ENCODE measurements at regions not wholly inside any gene's neighbourhood (a gene's known extent, or its start where the extent isn't known, plus 50 kb on each side); places are given as distances from the start of the nearest gene placed in this dataset.

DNA sequence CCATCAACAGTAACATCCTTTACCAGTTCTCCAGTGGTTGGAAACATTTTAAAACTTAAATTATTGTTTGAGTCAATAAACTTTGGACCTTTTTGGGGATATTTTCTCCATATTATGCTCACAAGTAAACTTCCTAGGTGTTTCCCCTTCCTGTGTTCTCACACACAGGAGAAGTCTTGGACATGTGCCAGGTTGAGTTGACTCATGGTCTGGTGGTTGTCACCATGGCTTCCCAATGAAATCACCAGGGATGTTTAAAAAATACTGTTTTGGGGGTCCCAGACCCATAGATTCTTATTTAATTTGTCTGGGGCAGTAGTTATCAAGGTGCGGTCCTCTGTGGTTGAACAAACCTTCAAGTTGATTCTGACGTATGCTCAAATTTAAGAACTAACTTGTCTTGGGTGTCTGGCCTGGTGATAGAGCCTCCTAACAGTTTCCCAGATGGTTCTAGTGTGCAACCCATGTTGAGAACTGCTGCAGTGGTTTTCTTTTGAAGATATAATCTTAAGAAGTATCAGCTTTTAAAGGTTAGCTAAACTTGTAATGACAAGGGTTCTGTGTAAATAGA, 291.8 kb downstream of the EDEM1 start:
- no peak overlapping the region for H3K27ac ChIP-seq (ENCODE audit: low read length)
- H3K4me1 ChIP-seq (ENCODE audit: control insufficient read depth in 1 of 2, insufficient read depth in 2 of 2, low read length in 2 of 2) = no peaks in the 10 kb centered on the region
- no peaks in the 10 kb centered on the region for H3K27me3 ChIP-seq (ENCODE audit: low read depth, low read length)
- no peaks in the 10 kb centered on the region for H3K36me3 ChIP-seq (ENCODE audit: control insufficient read depth in 1 of 2, insufficient read depth in 2 of 2, low read length in 2 of 2)
- H3K4me3 ChIP-seq (ENCODE audit: low read depth in 1 of 2, low read length in 2 of 2) = no peak overlapping the region
- H3K9me3 ChIP-seq (ENCODE audit: control insufficient read depth in 1 of 2, low read length in 2 of 2) = no peaks in the 10 kb centered on the region

DNA sequence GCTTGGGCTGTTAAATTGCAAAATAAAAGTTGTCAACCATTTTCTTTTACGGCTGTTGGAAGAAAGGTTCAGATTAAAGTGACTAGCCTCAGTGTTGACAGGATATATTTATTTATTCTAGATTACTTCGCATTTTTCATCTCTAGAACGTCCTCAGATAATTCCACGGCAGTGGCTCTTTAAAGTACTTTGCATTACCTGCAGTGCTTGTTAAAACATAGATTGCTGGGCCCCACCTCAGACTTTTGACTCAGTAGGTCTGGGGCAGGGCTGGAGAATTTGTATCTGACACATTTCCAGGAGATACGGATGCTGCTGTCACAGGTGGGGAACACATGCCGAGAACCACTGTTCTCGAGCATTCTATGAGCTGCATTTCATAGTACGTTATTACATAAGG, 292.7 kb downstream of the EDEM1 start:
- H3K4me1 ChIP-seq (ENCODE audit: control insufficient read depth in 1 of 2, insufficient read depth in 2 of 2, low read length in 2 of 2) = no peaks in the 10 kb centered on the region
- H3K36me3 ChIP-seq (ENCODE audit: control insufficient read depth in 1 of 2, insufficient read depth in 2 of 2, low read length in 2 of 2) = no peaks in the 10 kb centered on the region
- no peak overlapping the region for H3K27ac ChIP-seq (ENCODE audit: low read length)
- no peaks in the 10 kb centered on the region for H3K27me3 ChIP-seq (ENCODE audit: low read depth, low read length)
- H3K4me3 ChIP-seq (ENCODE audit: low read depth in 1 of 2, low read length in 2 of 2) = no peak overlapping the region
- no peaks in the 10 kb centered on the region for H3K9me3 ChIP-seq (ENCODE audit: control insufficient read depth in 1 of 2, low read length in 2 of 2)

DNA sequence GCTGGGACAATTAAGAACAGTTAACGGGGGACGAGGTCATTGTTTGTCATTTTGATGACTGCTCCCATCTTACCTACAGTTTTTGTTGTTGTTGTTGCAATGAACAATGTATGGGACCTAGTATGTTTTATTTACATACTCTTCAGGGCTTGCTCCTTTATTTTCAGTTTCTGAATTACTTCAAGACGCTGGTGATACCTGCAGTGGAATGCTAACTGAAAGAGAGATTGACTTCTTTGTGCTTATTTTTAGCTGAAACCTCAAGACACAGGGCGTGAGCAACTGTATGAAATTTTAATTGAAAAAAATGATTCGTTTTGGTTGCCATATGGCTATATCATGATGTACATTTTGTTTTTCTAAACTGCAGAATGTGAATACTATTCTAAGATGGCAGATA, 297.9 kb downstream of the EDEM1 start:
- no peaks in the 10 kb centered on the region for H3K9me3 ChIP-seq (ENCODE audit: control insufficient read depth in 1 of 2, low read length in 2 of 2)

DNA sequence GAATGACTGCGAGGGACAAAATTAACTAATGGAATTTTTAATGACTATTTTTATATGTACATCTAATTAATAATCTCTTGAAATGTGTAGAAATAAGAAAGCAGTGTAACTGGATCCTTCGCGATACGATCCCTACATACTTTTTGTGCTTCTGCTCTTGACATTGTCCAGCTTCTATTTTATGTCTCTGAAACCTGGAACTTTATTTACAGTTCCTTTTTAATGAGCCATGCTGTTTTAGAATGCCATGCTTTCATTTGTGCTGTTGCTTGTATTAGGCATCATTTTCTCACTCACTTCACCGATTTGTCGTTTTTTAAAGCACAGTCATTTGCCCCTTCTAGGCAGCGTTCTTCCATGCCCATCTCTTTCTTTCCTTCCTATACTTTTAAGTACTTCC, 301.3 kb downstream of the EDEM1 start:
- Histone ChIP-seq H3K27ac (ENCODE audit: low read length) (no peak overlapping the region), H3K36me3 (ENCODE audit: control insufficient read depth in 1 of 2, insufficient read depth in 2 of 2, low read length in 2 of 2) (no peaks in the 10 kb centered on the region), H3K27me3 (ENCODE audit: low read depth, low read length) (no peaks in the 10 kb centered on the region), H3K4me3 (ENCODE audit: low read depth in 1 of 2, low read length in 2 of 2) (no peak overlapping the region), H3K9me3 (ENCODE audit: control insufficient read depth in 1 of 2, low read length in 2 of 2) (no peaks in the 10 kb centered on the region), H3K4me1 (ENCODE audit: control insufficient read depth in 1 of 2, insufficient read depth in 2 of 2, low read length in 2 of 2) (no peaks in the 10 kb centered on the region)

More for the DNA sequence above, 297.9 kb downstream of the EDEM1 start:
- no peak overlapping the region for H3K4me3 ChIP-seq (ENCODE audit: low read depth in 1 of 2, low read length in 2 of 2)
- no peak overlapping the region for H3K27ac ChIP-seq (ENCODE audit: low read length)
- H3K4me1 ChIP-seq (ENCODE audit: control insufficient read depth in 1 of 2, insufficient read depth in 2 of 2, low read length in 2 of 2) = no peaks in the 10 kb centered on the region
- no peaks in the 10 kb centered on the region for H3K36me3 ChIP-seq (ENCODE audit: control insufficient read depth in 1 of 2, insufficient read depth in 2 of 2, low read length in 2 of 2)
- H3K27me3 ChIP-seq (ENCODE audit: low read depth, low read length) = no peaks in the 10 kb centered on the region

DNA sequence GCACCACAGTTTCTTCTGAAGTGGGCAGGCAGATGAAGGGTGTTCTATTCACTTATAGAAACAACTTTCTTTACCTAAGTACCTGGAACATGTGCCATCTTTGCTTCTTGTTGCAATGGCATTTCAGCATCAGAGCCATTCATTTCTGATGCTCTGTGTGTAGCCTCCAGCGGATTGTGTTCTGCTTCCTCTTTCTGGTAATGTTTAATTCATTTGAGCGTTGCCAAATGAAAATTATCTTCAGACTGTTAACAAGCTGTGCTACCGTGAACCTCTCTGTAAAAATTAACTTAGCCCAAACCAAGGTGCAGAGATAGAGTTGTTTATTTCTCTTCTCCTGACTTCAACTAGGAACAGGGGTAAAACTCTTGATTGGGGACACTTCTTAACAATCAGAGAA, 302.0 kb downstream of the EDEM1 start:
- H3K36me3 ChIP-seq (ENCODE audit: control insufficient read depth in 1 of 2, insufficient read depth in 2 of 2, low read length in 2 of 2) = no peaks in the 10 kb centered on the region
- H3K9me3 ChIP-seq (ENCODE audit: control insufficient read depth in 1 of 2, low read length in 2 of 2) = no peaks in the 10 kb centered on the region
- no peak overlapping the region for H3K4me3 ChIP-seq (ENCODE audit: low read depth in 1 of 2, low read length in 2 of 2)
- no peak overlapping the region for H3K27ac ChIP-seq (ENCODE audit: low read length)
- H3K27me3 ChIP-seq (ENCODE audit: low read depth, low read length) = no peaks in the 10 kb centered on the region
- no peaks in the 10 kb centered on the region for H3K4me1 ChIP-seq (ENCODE audit: control insufficient read depth in 1 of 2, insufficient read depth in 2 of 2, low read length in 2 of 2)

DNA sequence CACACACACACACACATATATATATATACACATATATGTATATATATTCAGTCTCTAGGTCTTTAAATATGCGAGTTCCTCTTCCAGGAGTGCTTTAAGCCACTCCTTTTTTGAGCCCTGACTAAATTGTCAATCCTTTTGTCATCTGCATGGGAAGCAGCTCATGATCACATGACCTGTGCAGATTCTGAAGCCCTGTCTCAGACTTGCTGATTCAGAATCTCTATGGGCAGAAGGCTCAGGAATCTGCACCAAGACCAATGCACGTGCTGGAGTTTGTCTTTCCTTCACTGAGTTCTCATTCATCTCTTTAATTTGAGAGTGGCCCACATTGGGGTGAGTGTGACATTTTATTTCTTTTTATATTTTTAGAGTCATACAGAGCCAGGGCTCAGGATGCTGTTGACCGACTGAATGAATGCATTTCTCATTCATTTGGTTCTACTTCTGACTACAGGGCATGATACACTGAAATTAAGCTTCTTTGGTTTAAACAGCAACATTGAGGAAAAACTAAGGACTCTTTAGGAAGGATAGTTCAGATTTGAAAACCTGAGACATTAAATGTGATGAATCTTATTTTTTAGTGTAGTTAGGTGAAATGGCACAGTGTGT, 307.5 kb downstream of the EDEM1 start:
- no peaks in the 10 kb centered on the region for H3K36me3 ChIP-seq (ENCODE audit: control insufficient read depth in 1 of 2, insufficient read depth in 2 of 2, low read length in 2 of 2)
- no peak overlapping the region for H3K4me3 ChIP-seq (ENCODE audit: low read depth in 1 of 2, low read length in 2 of 2)
- H3K4me1 ChIP-seq (ENCODE audit: control insufficient read depth in 1 of 2, insufficient read depth in 2 of 2, low read length in 2 of 2) = no peaks in the 10 kb centered on the region
- H3K27me3 ChIP-seq (ENCODE audit: low read depth, low read length) = no peaks in the 10 kb centered on the region
- H3K27ac ChIP-seq (ENCODE audit: low read length) = no peak overlapping the region
- no peaks in the 10 kb centered on the region for H3K9me3 ChIP-seq (ENCODE audit: control insufficient read depth in 1 of 2, low read length in 2 of 2)

DNA sequence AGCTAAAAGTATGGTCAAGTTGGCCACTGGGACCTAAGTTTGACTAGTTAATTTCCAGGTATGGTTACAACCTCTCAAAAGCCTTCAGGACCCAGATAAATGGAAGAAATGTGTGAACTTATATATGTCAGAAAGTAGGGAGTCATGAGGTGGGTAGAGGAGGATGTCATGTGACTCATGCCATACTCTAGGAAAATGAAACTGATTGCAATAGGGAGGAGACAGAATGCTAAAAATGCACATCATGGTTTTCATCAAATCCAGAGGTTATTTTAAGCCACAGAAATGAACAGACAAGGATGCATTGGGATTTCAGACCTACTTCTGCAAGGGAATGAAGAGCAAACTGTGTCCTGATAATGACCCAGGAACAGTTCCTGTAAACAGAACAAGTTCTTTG, 310.0 kb downstream of the EDEM1 start:
- Histone ChIP-seq H3K27ac (ENCODE audit: low read length) (no peak overlapping the region), H3K36me3 (ENCODE audit: control insufficient read depth in 1 of 2, insufficient read depth in 2 of 2, low read length in 2 of 2) (no peaks in the 10 kb centered on the region), H3K9me3 (ENCODE audit: control insufficient read depth in 1 of 2, low read length in 2 of 2) (no peaks in the 10 kb centered on the region), H3K4me3 (ENCODE audit: low read depth in 1 of 2, low read length in 2 of 2) (no peak overlapping the region), H3K4me1 (ENCODE audit: control insufficient read depth in 1 of 2, insufficient read depth in 2 of 2, low read length in 2 of 2) (no peaks in the 10 kb centered on the region), H3K27me3 (ENCODE audit: low read depth, low read length) (no peaks in the 10 kb centered on the region)

DNA sequence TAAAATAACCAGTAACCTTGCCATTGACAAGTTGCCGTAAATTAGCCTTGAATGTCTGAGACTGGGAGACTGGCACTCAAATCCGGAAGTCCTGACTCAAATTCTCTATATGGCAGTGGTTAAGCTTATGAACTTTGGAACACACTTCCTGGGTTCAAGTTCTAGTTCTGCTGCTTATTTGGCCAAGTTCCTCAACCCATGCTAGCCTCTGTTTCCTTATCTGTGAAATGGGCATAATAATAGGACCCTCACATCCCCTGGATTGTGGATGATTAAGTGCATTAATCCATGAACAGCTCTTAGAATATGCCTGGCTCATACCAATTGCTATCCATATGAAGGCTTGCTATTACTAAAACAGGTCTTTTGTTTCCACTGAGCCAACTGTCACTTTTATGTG, 311.5 kb downstream of the EDEM1 start:
- Histone ChIP-seq H3K27me3 (ENCODE audit: low read depth, low read length) (no peaks in the 10 kb centered on the region), H3K36me3 (ENCODE audit: control insufficient read depth in 1 of 2, insufficient read depth in 2 of 2, low read length in 2 of 2) (no peaks in the 10 kb centered on the region), H3K27ac (ENCODE audit: low read length) (no peak overlapping the region), H3K4me1 (ENCODE audit: control insufficient read depth in 1 of 2, insufficient read depth in 2 of 2, low read length in 2 of 2) (no peaks in the 10 kb centered on the region), H3K9me3 (ENCODE audit: control insufficient read depth in 1 of 2, low read length in 2 of 2) (no peaks in the 10 kb centered on the region), H3K4me3 (ENCODE audit: low read depth in 1 of 2, low read length in 2 of 2) (no peak overlapping the region)

DNA sequence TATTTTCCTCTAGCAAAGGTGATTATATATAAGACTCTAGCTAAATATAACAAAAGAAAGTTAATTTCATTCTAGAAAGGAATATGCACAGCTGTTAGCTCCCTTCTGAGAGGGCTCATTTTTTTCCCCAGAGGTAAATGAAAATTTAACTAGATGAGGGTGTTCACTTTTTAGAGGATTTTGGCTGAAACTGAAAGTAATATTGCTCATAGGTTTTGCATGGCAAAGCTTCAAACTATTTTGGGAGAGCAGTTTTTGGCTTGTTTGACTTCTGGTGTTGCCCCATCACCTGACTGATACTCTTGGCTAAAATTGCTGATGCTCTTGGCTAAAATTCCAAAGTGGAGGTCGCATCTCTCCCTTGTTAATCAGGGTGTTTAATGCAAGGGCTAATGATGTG, 311.9 kb downstream of the EDEM1 start:
- no peaks in the 10 kb centered on the region for H3K27me3 ChIP-seq (ENCODE audit: low read depth, low read length)
- no peaks in the 10 kb centered on the region for H3K4me1 ChIP-seq (ENCODE audit: control insufficient read depth in 1 of 2, insufficient read depth in 2 of 2, low read length in 2 of 2)
- H3K36me3 ChIP-seq (ENCODE audit: control insufficient read depth in 1 of 2, insufficient read depth in 2 of 2, low read length in 2 of 2) = no peaks in the 10 kb centered on the region
- no peak overlapping the region for H3K27ac ChIP-seq (ENCODE audit: low read length)
- H3K9me3 ChIP-seq (ENCODE audit: control insufficient read depth in 1 of 2, low read length in 2 of 2) = no peaks in the 10 kb centered on the region
- no peak overlapping the region for H3K4me3 ChIP-seq (ENCODE audit: low read depth in 1 of 2, low read length in 2 of 2)

DNA sequence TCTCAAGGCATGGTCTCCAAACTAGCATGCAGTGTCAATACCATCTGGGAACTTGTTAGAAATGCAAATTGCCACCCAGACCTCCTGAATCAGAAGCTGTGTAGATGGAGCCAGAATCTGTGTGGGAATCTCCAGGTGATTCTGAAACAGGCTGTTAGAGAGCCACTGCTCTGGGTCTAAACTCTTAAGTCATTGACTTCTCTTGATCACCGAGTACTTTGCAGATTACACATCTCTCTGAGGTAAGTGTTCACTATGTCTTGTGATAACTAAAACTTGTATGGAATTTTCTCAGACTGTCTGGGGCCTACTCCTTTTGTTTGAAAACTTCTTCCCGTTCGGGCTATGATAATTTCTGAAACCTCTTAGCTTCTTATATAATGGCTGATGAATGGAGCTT, 315.6 kb downstream of the EDEM1 start:
- Histone ChIP-seq H3K4me1 (ENCODE audit: control insufficient read depth in 1 of 2, insufficient read depth in 2 of 2, low read length in 2 of 2) (no peaks in the 10 kb centered on the region), H3K27me3 (ENCODE audit: low read depth, low read length) (no peaks in the 10 kb centered on the region), H3K4me3 (ENCODE audit: low read depth in 1 of 2, low read length in 2 of 2) (no peak overlapping the region), H3K27ac (ENCODE audit: low read length) (no peak overlapping the region), H3K36me3 (ENCODE audit: control insufficient read depth in 1 of 2, insufficient read depth in 2 of 2, low read length in 2 of 2) (no peaks in the 10 kb centered on the region), H3K9me3 (ENCODE audit: control insufficient read depth in 1 of 2, low read length in 2 of 2) (no peaks in the 10 kb centered on the region)

DNA sequence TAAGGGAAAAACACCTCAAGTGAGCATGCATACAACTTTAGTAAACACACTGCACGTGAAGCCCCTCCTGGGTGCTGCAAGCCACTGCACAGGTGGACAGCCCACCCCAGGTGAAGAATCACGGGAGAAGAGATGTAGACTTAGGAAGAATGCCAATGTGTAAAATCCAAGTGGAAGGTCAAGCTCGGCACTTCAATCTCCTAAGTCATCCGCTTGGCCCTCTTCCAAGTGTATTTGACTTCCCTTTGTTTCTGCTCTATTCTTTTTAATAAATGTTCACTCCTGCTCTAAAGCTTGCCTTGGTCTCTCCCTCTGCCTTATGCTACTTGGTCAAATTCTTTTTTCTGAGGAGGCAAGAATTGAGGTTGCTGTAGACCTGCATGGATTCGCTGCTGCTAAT, 316.6 kb downstream of the EDEM1 start:
- Histone ChIP-seq H3K27me3 (ENCODE audit: low read depth, low read length) (no peaks in the 10 kb centered on the region), H3K36me3 (ENCODE audit: control insufficient read depth in 1 of 2, insufficient read depth in 2 of 2, low read length in 2 of 2) (no peaks in the 10 kb centered on the region), H3K4me3 (ENCODE audit: low read depth in 1 of 2, low read length in 2 of 2) (no peak overlapping the region), H3K9me3 (ENCODE audit: control insufficient read depth in 1 of 2, low read length in 2 of 2) (peaks cover 4 to 5% of the 10 kb centered on the region in 2 donors), H3K4me1 (ENCODE audit: control insufficient read depth in 1 of 2, insufficient read depth in 2 of 2, low read length in 2 of 2) (no peaks in the 10 kb centered on the region), H3K27ac (ENCODE audit: low read length) (no peak overlapping the region)

DNA sequence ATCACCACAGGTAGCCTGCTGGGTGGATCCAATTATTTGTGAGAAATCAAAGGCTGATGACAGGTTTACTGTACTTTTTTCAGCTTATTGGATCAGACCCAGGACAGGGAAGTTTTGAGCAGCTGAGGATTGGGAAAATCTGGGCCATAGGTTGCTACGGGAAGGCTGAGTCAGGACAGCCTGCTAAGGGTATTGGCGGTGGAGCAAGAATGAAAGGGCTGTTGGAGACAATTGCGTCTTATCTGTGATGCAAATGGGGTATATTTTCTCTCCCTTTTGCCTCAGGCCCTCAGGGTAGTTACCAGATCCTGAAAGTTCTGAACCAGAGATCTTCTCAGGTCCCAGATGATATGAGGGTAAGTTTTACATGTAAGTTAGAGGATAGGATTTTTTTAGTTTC, 317.7 kb downstream of the EDEM1 start:
- Histone ChIP-seq H3K36me3 (ENCODE audit: control insufficient read depth in 1 of 2, insufficient read depth in 2 of 2, low read length in 2 of 2) (no peaks in the 10 kb centered on the region), H3K27ac (ENCODE audit: low read length) (no peak overlapping the region), H3K27me3 (ENCODE audit: low read depth, low read length) (no peaks in the 10 kb centered on the region), H3K9me3 (ENCODE audit: control insufficient read depth in 1 of 2, low read length in 2 of 2) (peaks cover 5 to 10% of the 10 kb centered on the region in 2 donors), H3K4me3 (ENCODE audit: low read depth in 1 of 2, low read length in 2 of 2) (no peak overlapping the region), H3K4me1 (ENCODE audit: control insufficient read depth in 1 of 2, insufficient read depth in 2 of 2, low read length in 2 of 2) (no peaks in the 10 kb centered on the region)
